ENCODE measurements at regions not wholly inside any gene's neighbourhood (a gene's known extent, or its start where the extent isn't known, plus 50 kb on each side); places are given as distances from the start of the nearest gene placed in this dataset.

- H2AFZ ChIP-seq (ENCODE audit: low read depth, low read length): no peak overlapping the region
- no peaks in the 10 kb centered on the region for H3K79me2 ChIP-seq (ENCODE audit: control insufficient read depth, insufficient read depth, low read length)
- H3K9me3 ChIP-seq (replicated peaks; ENCODE audit: control insufficient read depth, insufficient read depth, low read depth, low read length): no peaks in the 10 kb centered on the region
- no peak overlapping the region for H3K9ac ChIP-seq (ENCODE audit: insufficient read depth in 1 of 2, low read depth in 2 of 2, low read length in 2 of 2)
- no peaks in the 10 kb centered on the region for H3K4me1 ChIP-seq (replicated peaks in 1 of 2; ENCODE audit: control insufficient read depth in 2 of 2, insufficient read depth in 2 of 2, low read length in 2 of 2)
- no peak overlapping the region for H3K4me3 ChIP-seq
- H3K4me2 ChIP-seq (ENCODE audit: insufficient read depth, low read length): no peak overlapping the region
- no peak overlapping the region for H3K27ac ChIP-seq (ENCODE audit: extremely low read depth, low read depth, low read length)
- POLR2A ChIA-PET: no interaction called here
- CTCF ChIA-PET (ENCODE audit: low intra/inter-chr PET ratio): no interaction called here
- no peak for ATAC-seq
- in situ Hi-C loops (cut with MboI) (no loop called here), intact Hi-C loops (cut with micrococcal nuclease) (no loop called here)
- no TSS peak for BruUV-seq (replicated peaks)
- no peaks in the 10 kb centered on the region for H3K9me1 ChIP-seq (ENCODE audit: control insufficient read depth, insufficient read depth, low read length)
- no peak for FAIRE-seq
- no peaks in the 10 kb centered on the region for H4K20me1 ChIP-seq (replicated peaks; ENCODE audit: control insufficient read depth, insufficient read depth, low read length)
- H3K27me3 ChIP-seq (ENCODE audit: control insufficient read depth in 2 of 2, insufficient read depth in 2 of 2, low read length in 2 of 2): no peaks in the 10 kb centered on the region
- DNase-seq (ENCODE audit: extremely low read depth in 1 of 4, low spot score in 3 of 4): no peak
- WGBS (ENCODE audit: insufficient coverage, low coverage, missing lambda C conversion rate): 0% methylated on average over 1 of the region's 1 CpG
- no peaks in the 10 kb centered on the region for H3K36me3 ChIP-seq (ENCODE audit: control insufficient read depth, insufficient read depth, low read length)
- no peak for TF ChIP-seq USF1 (CRISPR knock-in tag; IDR thresholded peaks at IDR 0.05)
- no peak for TF ChIP-seq FOXJ3 (CRISPR knock-in tag; IDR thresholded peaks at IDR 0.05)
- TF ChIP-seq SRSF3 (IDR thresholded peaks at IDR 0.05; ENCODE audit: insufficient read depth, low read length): no peak
- TF ChIP-seq HNRNPUL1 (IDR thresholded peaks at IDR 0.05; ENCODE audit: low read length): no peak
- no peak for TF ChIP-seq ZNF239 (CRISPR knock-in tag; IDR thresholded peaks at IDR 0.05)
- no peak for TF ChIP-seq ETV5 (CRISPR knock-in tag; IDR thresholded peaks at IDR 0.05; ENCODE audit: low read depth)
- TF ChIP-seq ZNF316 (IDR thresholded peaks at IDR 0.05): no peak
- no peak for TF ChIP-seq ZBTB7A (IDR thresholded peaks at IDR 0.05; ENCODE audit: borderline replicate concordance, control insufficient read depth, low read depth, low read length)
- no peak for TF ChIP-seq ZNF41 (CRISPR knock-in tag; conservative IDR thresholded peaks at IDR 0.05)
- no peak for TF ChIP-seq HDAC2 (IDR thresholded peaks at IDR 0.05)
- no peak for TF ChIP-seq PREB (CRISPR knock-in tag; IDR thresholded peaks at IDR 0.05)
- no peak for TF ChIP-seq ZNF407 (IDR thresholded peaks at IDR 0.05; ENCODE audit: low read depth)
- no peak for TF ChIP-seq CREBBP (IDR thresholded peaks at IDR 0.05; ENCODE audit: low read depth, low read length)
- TF ChIP-seq FOXP1 (CRISPR knock-in tag; IDR thresholded peaks at IDR 0.05): no peak
- TF ChIP-seq TSC22D4 (tag; IDR thresholded peaks at IDR 0.05): no peak
- no peak for TF ChIP-seq HNRNPLL (IDR thresholded peaks at IDR 0.05; ENCODE audit: low read depth, low read length, poor library complexity, severe bottlenecking)
Observed at GRCh38 chr1:170803711-170804110, 131.6 kb upstream of the MROH9 start.
